Ammon's horn (tissue), 1 donor: ENCODE measurements at regions not wholly inside any gene's neighbourhood (a gene's known extent, or its start where the extent isn't known, plus 50 kb on each side); places are given as distances from the start of the nearest gene placed in this dataset.
A peak's percentile ranks its signal among the peaks of the same experiment; 100 is the strongest.
"Not testable (repeated sequence)": the region's sequence is repeated elsewhere in the genome, so short reads cannot be mapped to it uniquely, and the experiment has no call there.

ENCODE experiments used
- DNase-seq: peaks from one replicate; pipeline ENCODE4 v3.0.0-alpha.2; 2016; ENCODE audit warnings: low spot score

- DNase-seq = no peak
These were observed 330.9 kb upstream of the THBS1 start for GRCh38 chr15:39250001-39250400.

GRCh38 chr15:39250460-39251186 lies 330.3 kb upstream of the THBS1 start:
- DNase-seq = no peak

- DNase-seq = no peak
These were observed 329.3 kb upstream of the THBS1 start for GRCh38 chr15:39251413-39252133.

DNA sequence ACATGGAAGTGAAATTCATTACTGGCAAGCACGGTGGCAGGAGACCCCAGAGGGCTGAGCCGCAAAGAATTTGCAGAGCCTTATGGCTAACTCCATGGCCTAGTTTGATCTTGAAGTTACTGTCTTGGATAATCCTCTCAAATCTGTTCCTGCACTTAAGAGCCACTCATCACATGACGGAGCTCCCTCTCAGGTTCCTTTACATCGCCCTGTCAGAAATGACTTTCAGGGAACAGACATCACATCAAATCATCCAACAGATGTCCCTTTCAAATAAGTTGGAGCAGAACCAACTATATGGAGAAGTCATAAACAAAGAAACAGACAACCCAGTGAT lies 328.8 kb upstream of the THBS1 start:
- DNase-seq = no peak

DNA sequence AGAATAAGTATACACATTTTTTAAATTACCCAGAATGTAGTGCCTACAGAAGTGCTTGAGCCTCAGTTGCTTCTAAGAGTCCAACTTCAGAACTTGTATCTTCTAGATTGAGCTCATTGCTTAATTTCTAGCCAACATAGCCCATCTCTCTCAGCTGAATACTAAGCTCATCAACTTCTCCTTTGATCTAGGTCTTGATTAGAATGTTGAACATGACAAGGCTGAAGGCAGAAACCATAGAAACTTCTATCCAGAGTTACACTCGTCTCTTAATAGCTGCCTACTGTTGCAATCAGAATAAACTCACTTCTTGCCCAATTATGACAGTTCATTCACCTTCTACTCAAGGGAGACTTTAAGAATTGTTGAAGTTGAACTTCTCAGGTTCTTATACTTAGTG lies 327.3 kb upstream of the THBS1 start:
- no peak for DNase-seq

DNA sequence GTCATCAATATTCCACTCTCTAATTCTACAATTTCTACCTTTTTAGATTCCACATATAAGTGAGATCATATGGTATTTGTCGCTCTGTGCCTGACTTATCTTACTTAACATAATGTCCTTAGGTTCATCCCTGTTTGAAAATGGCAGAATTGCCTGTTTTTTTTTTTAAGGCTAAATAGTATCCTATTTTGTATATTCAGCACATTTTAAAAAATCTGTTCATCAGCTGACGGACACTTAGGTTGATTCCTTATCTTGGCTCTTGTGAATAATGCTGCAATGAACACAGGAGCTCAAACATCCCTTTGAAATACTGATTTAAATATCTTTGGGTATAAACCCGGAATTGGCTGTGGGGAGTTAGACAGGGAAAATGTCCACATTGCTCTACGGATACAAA lies 326.7 kb upstream of the THBS1 start:
- DNase-seq = no peak

GRCh38 chr15:39255760-39256159 lies 325.1 kb upstream of the THBS1 start:
- DNase-seq = no peak

GRCh38 chr15:39260391-39260790 lies 320.5 kb upstream of the THBS1 start:
- no peak for DNase-seq

GRCh38 chr15:39260791-39261190 lies 320.1 kb upstream of the THBS1 start:
- DNase-seq = no peak

- not testable (repeated sequence) for DNase-seq
These were observed 319.3 kb upstream of the THBS1 start for GRCh38 chr15:39261397-39262183.

DNA sequence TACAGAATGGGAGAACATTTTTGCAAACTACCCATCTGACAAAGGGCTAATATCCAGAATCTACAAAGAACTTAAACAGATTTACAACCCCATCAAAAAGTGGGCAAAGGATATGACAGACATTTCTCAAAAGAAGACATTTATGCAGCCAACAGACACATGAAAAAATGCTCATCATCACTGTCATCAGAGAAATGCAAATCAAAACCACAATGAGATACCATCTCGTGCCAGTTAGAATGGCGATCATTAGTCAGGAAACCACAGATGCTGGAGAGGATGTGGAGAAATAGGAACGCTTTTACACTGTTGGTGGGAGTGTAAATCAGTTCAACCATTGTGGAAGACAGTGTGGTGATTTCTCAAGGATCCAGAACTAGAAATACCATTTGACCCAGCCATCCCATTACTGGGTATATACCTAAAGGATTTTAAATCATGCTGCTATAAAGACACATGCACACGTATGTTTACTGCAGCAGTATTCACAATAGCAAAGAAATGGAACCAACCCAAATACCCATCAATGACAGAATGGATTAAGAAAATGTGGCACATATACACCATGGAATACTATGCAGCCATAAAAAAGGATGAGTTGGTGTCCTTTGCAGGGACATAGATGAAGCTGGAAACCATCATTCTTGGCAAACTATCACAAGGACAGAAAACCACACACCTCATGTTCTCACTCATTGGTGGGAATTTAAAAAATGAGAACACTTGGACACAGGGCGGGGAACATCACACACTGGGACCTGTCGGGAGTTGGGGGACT lies 317.7 kb upstream of the THBS1 start:
- not testable (repeated sequence) for DNase-seq

GRCh38 chr15:39265261-39265660 lies 315.6 kb upstream of the THBS1 start:
- peak; percentile 9 for DNase-seq

- no peak for DNase-seq
These were observed 314.0 kb upstream of the THBS1 start for GRCh38 chr15:39266890-39267289.

DNA sequence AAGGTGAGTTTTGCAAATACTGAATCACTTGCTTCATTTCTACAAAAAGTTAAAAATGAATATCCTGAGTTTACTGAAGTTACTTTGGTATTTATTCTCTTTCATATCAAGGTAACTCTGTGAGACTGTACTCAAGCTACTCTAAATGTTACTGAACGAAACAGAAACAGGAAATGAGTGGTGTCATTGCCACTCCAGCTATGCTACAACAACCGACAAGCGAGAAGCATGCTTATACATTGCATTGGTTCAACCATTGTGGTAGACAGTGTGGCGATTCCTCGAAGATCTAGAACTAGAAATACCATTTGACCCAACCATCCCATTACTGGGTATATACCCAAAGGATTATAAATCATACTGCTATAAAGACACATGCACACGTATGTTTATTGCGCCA lies 313.2 kb upstream of the THBS1 start:
- no peak for DNase-seq

GRCh38 chr15:39269352-39269751 lies 311.5 kb upstream of the THBS1 start:
- DNase-seq = no peak

- no peak for DNase-seq
These were observed 311.1 kb upstream of the THBS1 start for GRCh38 chr15:39269821-39270220.

- DNase-seq = no peak
These were observed 310.5 kb upstream of the THBS1 start for GRCh38 chr15:39270221-39270855.

- no peak for DNase-seq
These were observed 309.9 kb upstream of the THBS1 start for GRCh38 chr15:39270934-39271333.

GRCh38 chr15:39272901-39273300 lies 308.0 kb upstream of the THBS1 start:
- no peak for DNase-seq

- no peak for DNase-seq
These were observed 307.0 kb upstream of the THBS1 start for GRCh38 chr15:39273717-39274411.

- no peak for DNase-seq
These were observed 305.8 kb upstream of the THBS1 start for GRCh38 chr15:39275066-39275465.
